ENCODE measurements at regions not wholly inside any gene's neighbourhood (a gene's known extent, or its start where the extent isn't known, plus 50 kb on each side); places are given as distances from the start of the nearest gene placed in this dataset.

DNA sequence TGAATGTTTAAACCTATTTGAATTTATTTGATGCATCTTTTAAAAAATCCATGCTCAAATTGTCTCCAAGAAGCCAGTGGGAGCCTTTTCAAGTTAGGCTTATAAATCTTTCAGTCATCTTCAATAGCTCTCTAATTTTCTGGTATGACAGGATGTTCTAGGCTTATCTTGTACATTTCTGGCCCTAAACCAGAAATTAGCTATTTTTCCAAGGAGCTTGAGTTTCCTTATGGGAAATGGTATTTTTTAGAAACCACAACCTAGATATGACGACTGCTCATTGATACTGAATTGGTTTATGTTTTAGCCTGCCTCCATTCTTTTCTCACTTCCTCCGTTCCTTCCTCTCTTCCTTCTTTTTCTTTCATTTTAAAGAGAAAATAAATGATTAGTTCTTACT, 172.3 kb downstream of the SPRY1 start:
- ATAC-seq (ENCODE audit: low FRiP score in 2 of 2) (no peak), DNase-seq (no peak)
- H3K36me3 ChIP-seq: no peaks in the 10 kb centered on the region
- H3K27me3 ChIP-seq: no peaks in the 10 kb centered on the region
- WGBS, 2 donors: 80 to 81% methylated on average over 2 of the region's 2 CpGs
- H3K4me3 ChIP-seq: no peak overlapping the region
- no peak overlapping the region for H3K27ac ChIP-seq
- H3K4me1 ChIP-seq: peaks cover 0 to 8% (median 3%) of the 10 kb centered on the region in 4 donors
- TF ChIP-seq EP300 (IDR thresholded peaks at IDR 0.05): no peak
- TF ChIP-seq POLR2AphosphoS5 (IDR thresholded peaks at IDR 0.05): no peak
- TF ChIP-seq, protein P1, sequence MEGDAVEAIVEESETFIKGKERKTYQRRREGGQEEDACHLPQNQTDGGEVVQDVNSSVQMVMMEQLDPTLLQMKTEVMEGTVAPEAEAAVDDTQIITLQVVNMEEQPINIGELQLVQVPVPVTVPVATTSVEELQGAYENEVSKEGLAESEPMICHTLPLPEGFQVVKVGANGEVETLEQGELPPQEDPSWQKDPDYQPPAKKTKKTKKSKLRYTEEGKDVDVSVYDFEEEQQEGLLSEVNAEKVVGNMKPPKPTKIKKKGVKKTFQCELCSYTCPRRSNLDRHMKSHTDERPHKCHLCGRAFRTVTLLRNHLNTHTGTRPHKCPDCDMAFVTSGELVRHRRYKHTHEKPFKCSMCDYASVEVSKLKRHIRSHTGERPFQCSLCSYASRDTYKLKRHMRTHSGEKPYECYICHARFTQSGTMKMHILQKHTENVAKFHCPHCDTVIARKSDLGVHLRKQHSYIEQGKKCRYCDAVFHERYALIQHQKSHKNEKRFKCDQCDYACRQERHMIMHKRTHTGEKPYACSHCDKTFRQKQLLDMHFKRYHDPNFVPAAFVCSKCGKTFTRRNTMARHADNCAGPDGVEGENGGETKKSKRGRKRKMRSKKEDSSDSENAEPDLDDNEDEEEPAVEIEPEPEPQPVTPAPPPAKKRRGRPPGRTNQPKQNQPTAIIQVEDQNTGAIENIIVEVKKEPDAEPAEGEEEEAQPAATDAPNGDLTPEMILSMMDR (IDR thresholded peaks at IDR 0.05): no peak
- TF ChIP-seq POLR2A (IDR thresholded peaks at IDR 0.05): no peak
- no peaks in the 10 kb centered on the region for H3K9me3 ChIP-seq

DNA sequence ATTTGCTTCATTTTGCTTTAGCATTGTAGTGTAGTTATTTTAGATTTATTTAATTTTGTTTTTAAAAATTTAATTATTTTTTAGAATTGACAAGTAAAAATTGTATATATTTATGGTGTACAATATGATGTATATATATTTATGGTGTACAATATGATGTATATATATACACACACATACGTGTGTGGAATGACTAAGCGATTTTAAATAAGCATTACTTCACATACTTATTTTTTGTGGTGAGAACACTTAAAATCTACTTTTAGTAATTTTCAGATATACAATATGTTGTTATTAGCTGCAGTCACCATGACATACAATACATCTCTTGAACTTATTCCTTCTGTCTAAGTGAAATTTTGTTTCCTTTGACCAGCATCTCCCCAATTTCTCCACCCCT, 172.9 kb downstream of the SPRY1 start:
- no peak for TF ChIP-seq POLR2A (IDR thresholded peaks at IDR 0.05)
- TF ChIP-seq, protein P1 (IDR thresholded peaks at IDR 0.05): no peak
- no peak for TF ChIP-seq POLR2AphosphoS5 (IDR thresholded peaks at IDR 0.05)
- no peak for TF ChIP-seq EP300 (IDR thresholded peaks at IDR 0.05)
- DNase-seq (no peak), ATAC-seq (ENCODE audit: low FRiP score in 2 of 2) (no peak)
- H3K27me3 ChIP-seq: no peaks in the 10 kb centered on the region
- WGBS, 2 donors: 80 to 87% methylated on average over 2 of the region's 2 CpGs
- no peak overlapping the region for H3K27ac ChIP-seq
- H3K9me3 ChIP-seq: no peaks in the 10 kb centered on the region
- H3K4me3 ChIP-seq: no peak overlapping the region
- H3K4me1 ChIP-seq: peaks cover 0 to 6% (median 2%) of the 10 kb centered on the region in 4 donors
- H3K36me3 ChIP-seq: no peaks in the 10 kb centered on the region

- Histone ChIP-seq H3K4me3 (no peak overlapping the region), H3K4me1 (no peaks in the 10 kb centered on the region), H3K27me3 (no peaks in the 10 kb centered on the region), H3K36me3 (no peaks in the 10 kb centered on the region), H3K9me3 (no peaks in the 10 kb centered on the region), H3K27ac (no peak overlapping the region)
- ATAC-seq (ENCODE audit: low FRiP score in 2 of 2) (no peak), DNase-seq (no peak)
- 81 to 86% methylated on average over 8 of the region's 8 CpGs for WGBS, 2 donors
- TF ChIP-seq, protein P1 (IDR thresholded peaks at IDR 0.05): no peak
- TF ChIP-seq POLR2A (IDR thresholded peaks at IDR 0.05) (no peak), EP300 (IDR thresholded peaks at IDR 0.05) (no peak), POLR2AphosphoS5 (IDR thresholded peaks at IDR 0.05) (no peak)
Observed at GRCh38 chr4:123573866-123574508, 177.4 kb downstream of the SPRY1 start.

- Histone ChIP-seq H3K4me1 (no peaks in the 10 kb centered on the region), H3K4me3 (no peak overlapping the region), H3K9me3 (peaks cover 0 to 3% (median under 1%) of the 10 kb centered on the region in 4 donors), H3K27ac (no peak overlapping the region), H3K36me3 (no peaks in the 10 kb centered on the region), H3K27me3 (no peaks in the 10 kb centered on the region)
- WGBS, 2 donors: 92 to 100% methylated on average over 4 of the region's 4 CpGs
- TF ChIP-seq POLR2A (IDR thresholded peaks at IDR 0.05) (no peak), POLR2AphosphoS5 (IDR thresholded peaks at IDR 0.05) (no peak), EP300 (IDR thresholded peaks at IDR 0.05) (no peak)
- TF ChIP-seq, protein P1 (IDR thresholded peaks at IDR 0.05): no peak
- ATAC-seq (ENCODE audit: low FRiP score in 2 of 2) (no peak), DNase-seq (no peak)
Observed at GRCh38 chr4:123575291-123575690, 178.7 kb downstream of the SPRY1 start.

All from upper lobe of left lung (tissue), 6 donors.